Heart left ventricle (tissue), 13 donors: ENCODE measurements at regions not wholly inside any gene's neighbourhood (a gene's known extent, or its start where the extent isn't known, plus 50 kb on each side); places are given as distances from the start of the nearest gene placed in this dataset.

ENCODE experiments used
- POLR2A ChIP-seq, 2 donors: fragments of 450-650 bp; IDR thresholded peaks; one replicate each; pipeline ENCODE4 v1.6.1; 2017; ENCODE audit warnings: antibody characterized with exemption in 2 of 2, mild to moderate bottlenecking in 2 of 2, moderate library complexity in 2 of 2
- TF ChIP-seq, protein P1 (sequence below), 12 donors: fragments of 200-600 bp; sonication (generic) in 4 of 12; IDR thresholded peaks; one replicate each; pipeline versions ENCODE4 v1.5.0 to v1.8.0; 2018 to 2022; ENCODE audit warnings: antibody characterized with exemption in 12 of 12, mild to moderate bottlenecking in 5 of 12
- donor health status: ischemic (EF 13 %, LVEDD 7.1; RV severe dilation, severe dysfunction).
- donor health status: DM: no; HTN: yes; CAD: no.
- donor health status: DM: no; HTN: no; CAD: no.
- donor health status: ischemic (EF 25% LVEDD 6.9; RV normal size, moderate dysfunction).
- donor health status: ischemic (EF 25% LVEDD 5.7; RV mildly dilated, moderate dysfunction).
- donor health status: ischemic (EF 35%, LVEDD 5.7; RV mildly dilated, moderate dysfunction).
- donor health status: nonischemic (EF 11% LVEDD 7.7; RV severe dilation, severe dysfunction).
- donor health status: DM: yes; HTN: yes; CAD: no.
- donor health status: PGD.
- donor health status: ischemic (EF 29% LVEDD 5.4; RV normal size, mild dysfunction).
- donor health status: nonischemic (EF 23%, LVEDD 6.1; RV moderate dilation, normal function).

GRCh38 chr12:30110498-30110897 lies 326.8 kb upstream of the TMTC1 start:
- TF ChIP-seq, protein P1, sequence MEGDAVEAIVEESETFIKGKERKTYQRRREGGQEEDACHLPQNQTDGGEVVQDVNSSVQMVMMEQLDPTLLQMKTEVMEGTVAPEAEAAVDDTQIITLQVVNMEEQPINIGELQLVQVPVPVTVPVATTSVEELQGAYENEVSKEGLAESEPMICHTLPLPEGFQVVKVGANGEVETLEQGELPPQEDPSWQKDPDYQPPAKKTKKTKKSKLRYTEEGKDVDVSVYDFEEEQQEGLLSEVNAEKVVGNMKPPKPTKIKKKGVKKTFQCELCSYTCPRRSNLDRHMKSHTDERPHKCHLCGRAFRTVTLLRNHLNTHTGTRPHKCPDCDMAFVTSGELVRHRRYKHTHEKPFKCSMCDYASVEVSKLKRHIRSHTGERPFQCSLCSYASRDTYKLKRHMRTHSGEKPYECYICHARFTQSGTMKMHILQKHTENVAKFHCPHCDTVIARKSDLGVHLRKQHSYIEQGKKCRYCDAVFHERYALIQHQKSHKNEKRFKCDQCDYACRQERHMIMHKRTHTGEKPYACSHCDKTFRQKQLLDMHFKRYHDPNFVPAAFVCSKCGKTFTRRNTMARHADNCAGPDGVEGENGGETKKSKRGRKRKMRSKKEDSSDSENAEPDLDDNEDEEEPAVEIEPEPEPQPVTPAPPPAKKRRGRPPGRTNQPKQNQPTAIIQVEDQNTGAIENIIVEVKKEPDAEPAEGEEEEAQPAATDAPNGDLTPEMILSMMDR (IDR thresholded peaks at IDR 0.05): no peak
- no peak for TF ChIP-seq POLR2A (IDR thresholded peaks at IDR 0.05)
